Pancreas (tissue), 10 donors: ENCODE measurements at regions not wholly inside any gene's neighbourhood (a gene's known extent, or its start where the extent isn't known, plus 50 kb on each side); places are given as distances from the start of the nearest gene placed in this dataset.

Experiments used
- ATAC-seq, 4 donors: fragments of 200-7000 bp; cut with Tn5 transposase; one replicate each; pipeline versions ENCODE4 v1.8.0 to v1.9.1; 2020; ENCODE audit warnings: mild to moderate bottlenecking in 4 of 4, moderate library complexity in 4 of 4
- DNase-seq, 6 donors: peaks; one replicate each; pipeline ENCODE4 v3.0.0-alpha.2; 2020
- FAIRE-seq: peaks from 2 replicates; lab custom pipeline; 2012; peaks lifted over from hg19 to GRCh38; lab: Jason Lieb, UNC
- H3K27ac ChIP-seq, 4 donors: fragments of 200-600 bp; sonication (generic); 1 replicate in 3 of 4; 2 replicates in 1 of 4; pipeline versions ENCODE4 v1.5.0 to v1.8.0; 2020
- H3K27me3 ChIP-seq, 4 donors: fragments of 200-600 bp; one replicate each; pipeline ENCODE4 v1.8.0; 2021
- H3K36me3 ChIP-seq, 3 donors: fragments of 200-600 bp; sonication (generic) in 1 of 3; one replicate each; pipeline versions ENCODE4 v1.5.0 to v1.8.0; 2020 to 2021
- H3K4me1 ChIP-seq, 3 donors: fragments of 200-600 bp; one replicate each; pipeline ENCODE4 v1.8.0; 2021
- H3K4me3 ChIP-seq, 4 donors: fragments of 200-600 bp; sonication (generic) in 2 of 4; one replicate each; pipeline versions ENCODE4 v1.5.0 to v1.8.0; 2020 to 2021
- H3K9me3 ChIP-seq, 4 donors: fragments of 200-600 bp; one replicate each; pipeline ENCODE4 v1.8.0; 2021
- CTCF ChIP-seq, 4 donors: fragments of 200-600 bp; sonication (generic) in 3 of 4; IDR thresholded peaks; one replicate each; pipeline versions ENCODE4 v1.5.0 to v1.8.0; 2021; ENCODE audit warnings: antibody characterized with exemption in 4 of 4
- WGBS, 2 donors: extraction: QIAGEN DNeasy Blood & Tissue Kit; methylation state at CpG; one replicate each; pipeline ENCODE4 v1.1.7; 2013; 5-methylcytosine and 5-hydroxymethylcytosine counted together
- intact Hi-C, 3 donors: fragments of 100-400 bp; cut with DNase I; formaldehyde crosslinking; loops; one replicate each; pipeline versions ENCODE4 v1.11.1 to v1.14.2; 2022
- donor health status: healthy with polysubstance abuse.
- donor health status: DM: no; HTN: no; CAD: no; lungs with moderate emphysema.
- donor health status: DM: no; HTN: no; CAD: no.
- donor health status: control.
- donor health status: control.
- donor health status: Bipolar disorder and iron deficiency.
- donor health status: DM: yes; HTN: yes; CAD: no.
- donor health status: DM: no; HTN: no; CAD: no.
- donor health status: DM: no; HTN: no; CAD: no.
- donor health status: DM: yes; HTN: yes; CAD: no.

- H3K4me1 ChIP-seq: no peaks in the 10 kb centered on the region
- no peaks in the 10 kb centered on the region for H3K27me3 ChIP-seq
- FAIRE-seq (no peak), ATAC-seq (no peak), DNase-seq (no peak)
- H3K4me3 ChIP-seq: no peak overlapping the region
- TF ChIP-seq CTCF (IDR thresholded peaks at IDR 0.05): no peak
- H3K9me3 ChIP-seq: no peaks in the 10 kb centered on the region
- no peaks in the 10 kb centered on the region for H3K36me3 ChIP-seq
- H3K27ac ChIP-seq: no peak overlapping the region
- intact Hi-C loops: no loop called here
- 83 to 87% methylated on average over 7 of the region's 7 CpGs for WGBS, 2 donors
Measured at GRCh38 chr7:156493942-156494341, 146.6 kb upstream of the RNF32 start.

- TF ChIP-seq CTCF (IDR thresholded peaks at IDR 0.05): no peak
- FAIRE-seq: no peak
- Histone ChIP-seq H3K4me1 (no peaks in the 10 kb centered on the region), H3K4me3 (no peak overlapping the region), H3K27me3 (no peaks in the 10 kb centered on the region), H3K9me3 (no peaks in the 10 kb centered on the region), H3K27ac (no peak overlapping the region), H3K36me3 (no peaks in the 10 kb centered on the region)
- 82 to 83% methylated on average over 9 of the region's 9 CpGs for WGBS, 2 donors
- DNase-seq: no peak
- intact Hi-C loops: no loop called here
- ATAC-seq: no peak
Measured at GRCh38 chr7:156492170-156492569, 148.4 kb upstream of the RNF32 start.

- 59 to 60% methylated on average over 5 of the region's 5 CpGs for WGBS, 2 donors
- FAIRE-seq: no peak
- no peak for TF ChIP-seq CTCF (IDR thresholded peaks at IDR 0.05)
- Histone ChIP-seq H3K4me1 (no peaks in the 10 kb centered on the region), H3K9me3 (no peaks in the 10 kb centered on the region), H3K36me3 (no peaks in the 10 kb centered on the region), H3K27me3 (no peaks in the 10 kb centered on the region), H3K4me3 (no peak overlapping the region), H3K27ac (no peak overlapping the region)
- DNase-seq: no peak
- intact Hi-C loops: no loop called here
- ATAC-seq: no peak
Measured at GRCh38 chr7:156491435-156491834, 149.1 kb upstream of the RNF32 start.

GRCh38 chr7:156490021-156490800 lies 150.4 kb upstream of the RNF32 start:
- 84 to 89% methylated on average over 8 of the region's 8 CpGs for WGBS, 2 donors
- ATAC-seq: no peak
- no peak overlapping the region for H3K27ac ChIP-seq

More at GRCh38 chr7:156490021-156490800, 150.4 kb upstream of the RNF32 start:
- no peak for TF ChIP-seq CTCF (IDR thresholded peaks at IDR 0.05)
- Histone ChIP-seq H3K36me3 (no peaks in the 10 kb centered on the region), H3K9me3 (no peaks in the 10 kb centered on the region), H3K27me3 (no peaks in the 10 kb centered on the region), H3K4me3 (no peak overlapping the region), H3K4me1 (no peaks in the 10 kb centered on the region)
- FAIRE-seq: no peak
- DNase-seq: no peak
- intact Hi-C loops: no loop called here
